Trophoblast cell (in vitro differentiated cells and primary cell): ENCODE measurements at regions not wholly inside any gene's neighbourhood (a gene's known extent, or its start where the extent isn't known, plus 50 kb on each side); places are given as distances from the start of the nearest gene placed in this dataset.
A peak's percentile ranks its signal among the peaks of the same experiment; 100 is the strongest.

Source experiments
- DNase-seq, 2 donors: peaks; one replicate each; pipeline ENCODE4 v3.0.0-alpha.2; 2016
- H2AFZ ChIP-seq: 2 replicates; pipeline ENCODE4 v1.6.1; 2013; ENCODE audit warnings: low read length, moderate library complexity, mild to moderate bottlenecking; ENCODE audit not compliant: insufficient read depth, poor library complexity
- H2AK5ac ChIP-seq: 2 replicates; pipeline ENCODE4 v1.6.1; 2013; ENCODE audit warnings: mild to moderate bottlenecking, low read length
- H2BK120ac ChIP-seq: 2 replicates; pipeline ENCODE4 v1.6.1; 2013; ENCODE audit warnings: low read length, mild to moderate bottlenecking, moderate library complexity; ENCODE audit not compliant: insufficient read depth, poor library complexity
- H2BK12ac ChIP-seq: 2 replicates; pipeline ENCODE4 v1.6.1; 2013; ENCODE audit warnings: mild to moderate bottlenecking, low read length, moderate library complexity
- H2BK5ac ChIP-seq: 2 replicates; pipeline ENCODE4 v1.6.1; 2013; ENCODE audit warnings: low read length, low read depth, moderate library complexity, mild to moderate bottlenecking; ENCODE audit not compliant: poor library complexity
- H3K14ac ChIP-seq: 2 replicates; pipeline ENCODE4 v1.6.1; 2013; ENCODE audit warnings: mild to moderate bottlenecking, low read length
- H3K18ac ChIP-seq: 2 replicates; pipeline ENCODE4 v1.6.1; 2013; ENCODE audit warnings: mild to moderate bottlenecking, low read length
- H3K23ac ChIP-seq: 2 replicates; pipeline ENCODE4 v1.6.1; 2013; ENCODE audit warnings: low read length
- H3K27ac ChIP-seq: 2 replicates; pipeline ENCODE4 v1.5.1; 2013; ENCODE audit warnings: low read depth, mild to moderate bottlenecking, inconsistent platforms, low read length, moderate library complexity
- H3K27me3 ChIP-seq: 2 replicates; pipeline ENCODE4 v1.6.1; 2013; ENCODE audit warnings: inconsistent platforms, mild to moderate bottlenecking, low read length, moderate library complexity; ENCODE audit not compliant: insufficient read depth
- H3K36me3 ChIP-seq, 2 experiments: 1 replicate in 1 of 2; 2 replicates in 1 of 2; pipeline ENCODE4 v1.6.1; 2013; ENCODE audit warnings: low read length in 2 of 2, mild to moderate bottlenecking in 2 of 2, moderate library complexity in 1 of 2; ENCODE audit not compliant: insufficient read depth in 2 of 2, control insufficient read depth in 1 of 2
- H3K4ac ChIP-seq: 2 replicates; pipeline ENCODE4 v1.6.1; 2013; ENCODE audit warnings: low read depth, mild to moderate bottlenecking, low read length, moderate library complexity
- H3K4me1 ChIP-seq, 2 experiments: 1 replicate in 1 of 2; 2 replicates in 1 of 2; pipeline ENCODE4 v1.6.1; 2013; ENCODE audit warnings: low read length in 2 of 2, mild to moderate bottlenecking in 2 of 2, moderate library complexity in 1 of 2; ENCODE audit not compliant: insufficient read depth in 2 of 2, control insufficient read depth in 1 of 2
- H3K4me2 ChIP-seq: 2 replicates; pipeline ENCODE4 v1.6.1; 2013; ENCODE audit warnings: inconsistent platforms, mild to moderate bottlenecking, low read length, moderate library complexity
- H3K4me3 ChIP-seq: 2 replicates; pipeline ENCODE4 v1.5.1; 2013; ENCODE audit warnings: mild to moderate bottlenecking, low read depth, low read length, inconsistent platforms
- H3K79me1 ChIP-seq: one replicate; pipeline ENCODE4 v1.6.1; 2013; ENCODE audit warnings: low read length
- H3K79me2 ChIP-seq: 2 replicates; pipeline ENCODE4 v1.6.1; 2013; ENCODE audit warnings: low read length, mild to moderate bottlenecking; ENCODE audit not compliant: control insufficient read depth, insufficient read depth, poor library complexity
- H3K9ac ChIP-seq: 2 replicates; pipeline ENCODE4 v1.6.1; 2013; ENCODE audit warnings: mild to moderate bottlenecking, low read length
- H3K9me3 ChIP-seq: 2 replicates; pipeline ENCODE4 v1.6.1; 2013; ENCODE audit warnings: low read depth, mild to moderate bottlenecking, control low read depth, inconsistent platforms, low read length; ENCODE audit not compliant: insufficient read depth
- H4K12ac ChIP-seq: 2 replicates; pipeline ENCODE4 v1.6.1; 2013; ENCODE audit warnings: low read depth, mild to moderate bottlenecking, low read length, moderate library complexity
- H4K8ac ChIP-seq: 2 replicates; pipeline ENCODE4 v1.6.1; 2013; ENCODE audit warnings: low read depth, mild to moderate bottlenecking, low read length, moderate library complexity
- H4K91ac ChIP-seq: one replicate; pipeline ENCODE4 v1.6.1; 2013; ENCODE audit warnings: low read depth, mild to moderate bottlenecking, low read length, moderate library complexity
- WGBS: extraction: QIAGEN DNeasy Blood & Tissue Kit; methylation state at CpG from one replicate; pipeline ENCODE4 v1.1.7; 2013; ENCODE audit warnings: missing lambda C conversion rate; ENCODE audit not compliant: insufficient read length, insufficient coverage; ENCODE audit errors: extremely low coverage; 5-methylcytosine and 5-hydroxymethylcytosine counted together

- Histone ChIP-seq H3K14ac (no peak overlapping the region), H2BK12ac (no peak overlapping the region), H3K18ac (no peak overlapping the region), H2AFZ (no peak overlapping the region), H3K9me3 (peaks cover 8% of the 10 kb centered on the region), H2BK120ac (no peak overlapping the region), H3K36me3 (no peaks in the 10 kb centered on the region), H3K27ac (no peak overlapping the region), H3K4me1 (no peaks in the 10 kb centered on the region), H2AK5ac (no peak overlapping the region), H3K4me2 (no peak overlapping the region), H2BK5ac (no peak overlapping the region), H3K27me3 (peaks cover 2% of the 10 kb centered on the region), H4K12ac (no peak overlapping the region), H3K4ac (no peak overlapping the region), H3K23ac (no peak overlapping the region), H3K4me3 (no peak overlapping the region), H4K91ac (no peak overlapping the region), H3K79me1 (no peaks in the 10 kb centered on the region), H3K9ac (no peak overlapping the region), H3K79me2 (no peaks in the 10 kb centered on the region), H4K8ac (no peak overlapping the region)
- no CpG with 5 or more reads among the region's 29 CpGs for WGBS
- no peak for DNase-seq
These were observed 107.9 kb downstream of the PDGFA start for GRCh38 chr7:411677-412312.

- H2BK120ac ChIP-seq = no peak overlapping the region
- peaks cover 13% of the 10 kb centered on the region for H3K9me3 ChIP-seq
- no peak overlapping the region for H3K23ac ChIP-seq
- H3K79me1 ChIP-seq = no peaks in the 10 kb centered on the region
- H4K8ac ChIP-seq = no peak overlapping the region
- no peak overlapping the region for H3K9ac ChIP-seq
- H3K14ac ChIP-seq = no peak overlapping the region
- H3K27me3 ChIP-seq = no peaks in the 10 kb centered on the region
- no peak for DNase-seq
- H2BK12ac ChIP-seq = no peak overlapping the region
- no peak overlapping the region for H3K4ac ChIP-seq
- WGBS = no CpG with 5 or more reads among the region's 13 CpGs
- no peaks in the 10 kb centered on the region for H3K36me3 ChIP-seq
- peak overlapping the region; percentile 54 for H3K4me3 ChIP-seq
- H3K4me1 ChIP-seq = no peaks in the 10 kb centered on the region
- H4K12ac ChIP-seq = no peak overlapping the region
- H2AK5ac ChIP-seq = no peak overlapping the region
- H3K4me2 ChIP-seq = no peak overlapping the region
- H3K27ac ChIP-seq = no peak overlapping the region
- no peak overlapping the region for H3K18ac ChIP-seq
- no peak overlapping the region for H2AFZ ChIP-seq
- H4K91ac ChIP-seq = no peak overlapping the region
- H2BK5ac ChIP-seq = no peak overlapping the region
- H3K79me2 ChIP-seq = no peaks in the 10 kb centered on the region
These were observed 107.3 kb downstream of the PDGFA start for GRCh38 chr7:412313-412710.

- Histone ChIP-seq H3K4me2 (no peak overlapping the region), H4K12ac (no peak overlapping the region), H2AFZ (no peak overlapping the region), H4K8ac (no peak overlapping the region), H2BK120ac (no peak overlapping the region), H2AK5ac (no peak overlapping the region), H3K23ac (no peak overlapping the region), H3K79me1 (no peaks in the 10 kb centered on the region), H3K14ac (no peak overlapping the region), H3K27ac (no peak overlapping the region), H3K27me3 (no peaks in the 10 kb centered on the region), H3K9me3 (peaks cover 26% of the 10 kb centered on the region), H3K4me3 (no peak overlapping the region), H3K36me3 (no peaks in the 10 kb centered on the region), H3K4me1 (no peaks in the 10 kb centered on the region), H4K91ac (no peak overlapping the region), H3K9ac (no peak overlapping the region), H3K4ac (no peak overlapping the region), H2BK12ac (no peak overlapping the region), H2BK5ac (no peak overlapping the region), H3K79me2 (no peaks in the 10 kb centered on the region), H3K18ac (no peak overlapping the region)
- no CpG with 5 or more reads among the region's 35 CpGs for WGBS
- no peak for DNase-seq
These were observed 104.7 kb downstream of the PDGFA start for GRCh38 chr7:414681-415560.

- no peak overlapping the region for H2BK12ac ChIP-seq
- H3K4me2 ChIP-seq = no peak overlapping the region
- WGBS = no CpG with 5 or more reads among the region's 35 CpGs
- H2BK120ac ChIP-seq = no peak overlapping the region
- H3K4me1 ChIP-seq = no peaks in the 10 kb centered on the region
- H3K36me3 ChIP-seq = no peaks in the 10 kb centered on the region
- no peaks in the 10 kb centered on the region for H3K79me1 ChIP-seq
- no peak overlapping the region for H3K27ac ChIP-seq
- H4K91ac ChIP-seq = no peak overlapping the region
- no peak for DNase-seq
- no peak overlapping the region for H3K4ac ChIP-seq
- H2BK5ac ChIP-seq = no peak overlapping the region
- peaks cover 26% of the 10 kb centered on the region for H3K9me3 ChIP-seq
- H3K9ac ChIP-seq = no peak overlapping the region
- no peak overlapping the region for H4K8ac ChIP-seq
- no peaks in the 10 kb centered on the region for H3K27me3 ChIP-seq
- no peak overlapping the region for H4K12ac ChIP-seq
- no peak overlapping the region for H2AFZ ChIP-seq
- H3K4me3 ChIP-seq = no peak overlapping the region
- no peak overlapping the region for H3K18ac ChIP-seq
- H2AK5ac ChIP-seq = no peak overlapping the region
- no peaks in the 10 kb centered on the region for H3K79me2 ChIP-seq
- no peak overlapping the region for H3K23ac ChIP-seq
- no peak overlapping the region for H3K14ac ChIP-seq
These were observed 103.8 kb downstream of the PDGFA start for GRCh38 chr7:415646-416525.
